ENCODE measurements at regions not wholly inside any gene's neighbourhood (a gene's known extent, or its start where the extent isn't known, plus 50 kb on each side); places are given as distances from the start of the nearest gene placed in this dataset.

DNA sequence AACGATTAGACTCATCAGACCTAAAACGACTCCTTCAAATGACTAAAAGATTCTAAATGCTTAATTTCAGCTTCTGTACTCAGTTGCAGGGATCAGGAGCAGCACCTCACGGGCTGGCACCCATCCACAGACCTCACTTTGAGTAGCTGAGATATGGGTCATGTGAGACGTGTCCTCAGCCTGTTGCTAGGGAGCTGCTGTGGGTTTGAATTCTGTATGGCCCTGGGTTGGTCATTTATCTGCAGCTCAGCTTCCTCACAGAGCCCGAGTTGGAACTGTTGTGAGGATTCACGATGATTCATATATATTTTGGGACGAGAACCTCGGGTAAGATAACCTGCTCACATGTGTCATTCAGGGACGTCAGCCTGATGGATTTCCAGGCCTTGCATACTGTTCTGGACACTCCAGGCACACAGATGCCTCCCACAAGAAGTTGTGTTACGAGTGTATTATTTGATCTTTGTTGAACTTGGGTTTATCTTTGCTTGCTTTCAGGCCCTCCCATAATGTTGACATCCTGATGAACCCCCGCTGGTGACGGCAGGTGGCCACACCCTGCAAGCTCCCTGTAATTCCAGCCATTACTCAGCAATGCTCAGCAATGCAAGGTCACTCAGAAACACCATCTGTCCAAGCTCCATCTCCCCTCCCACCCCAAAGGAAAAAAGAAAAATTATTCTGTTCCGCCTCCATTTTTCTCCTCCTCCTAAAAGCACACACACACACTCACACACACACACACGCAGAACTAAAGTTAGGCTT lies 137.6 kb downstream of the RBFOX3 start:
- no peak for DNase-seq (ENCODE audit: low read depth in 3 of 3)

DNA sequence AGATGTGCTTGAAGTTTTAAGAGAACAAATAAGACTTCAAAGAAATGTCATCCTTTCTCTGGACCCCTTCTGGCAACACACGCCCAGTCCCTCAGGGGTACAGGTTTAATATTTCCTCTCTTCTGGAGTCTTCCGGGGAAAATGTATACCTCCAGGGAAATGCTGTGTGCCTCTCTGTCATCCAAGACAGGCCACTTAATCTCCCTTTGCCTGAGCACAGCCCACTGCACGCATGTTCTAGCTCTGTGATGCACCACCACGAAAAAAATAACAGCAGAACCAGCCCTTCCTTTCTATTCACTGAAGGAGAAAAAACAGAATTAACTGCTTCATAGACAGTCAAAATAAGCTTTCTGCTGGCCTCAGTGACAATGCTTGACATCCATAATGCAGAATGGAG lies 140.1 kb downstream of the RBFOX3 start:
- DNase-seq (ENCODE audit: low read depth in 3 of 3), result no peak

DNA sequence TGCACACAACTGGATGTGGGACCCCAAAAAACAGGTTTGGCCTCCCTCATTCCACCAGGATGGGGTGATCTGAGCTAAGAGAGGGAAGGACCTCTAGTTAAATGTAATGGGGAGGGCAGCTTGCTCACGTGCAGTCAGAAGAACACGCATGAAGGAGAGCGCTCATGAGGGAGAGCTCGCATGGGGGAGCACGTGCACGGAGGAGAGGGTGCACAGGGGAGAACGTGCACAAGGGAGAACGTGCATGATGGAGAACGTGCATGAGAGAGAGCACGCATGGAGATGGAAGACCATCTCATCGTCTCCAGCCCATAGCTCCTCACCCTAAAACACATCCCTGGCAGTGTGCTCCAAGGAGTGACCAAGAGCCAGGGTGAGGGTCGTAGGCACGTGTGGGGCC lies 141.2 kb downstream of the RBFOX3 start:
- no peak for DNase-seq (ENCODE audit: low read depth in 3 of 3)

GRCh38 chr17:79468183-79468944 lies 142.5 kb downstream of the RBFOX3 start:
- DNase-seq (ENCODE audit: low read depth in 3 of 3), result no peak

GRCh38 chr17:79466562-79467350 lies 144.1 kb downstream of the RBFOX3 start:
- no peak for DNase-seq (ENCODE audit: low read depth in 3 of 3)

GRCh38 chr17:79465681-79466025 lies 145.2 kb downstream of the RBFOX3 start:
- DNase-seq (ENCODE audit: low read depth in 3 of 3), result no peak

- DNase-seq (ENCODE audit: low read depth in 3 of 3), result no peak
Measured at GRCh38 chr17:79465011-79465680, 145.7 kb downstream of the RBFOX3 start.

GRCh38 chr17:79464318-79465010 lies 146.4 kb downstream of the RBFOX3 start:
- no peak for DNase-seq (ENCODE audit: low read depth in 3 of 3)

GRCh38 chr17:79463421-79464317 lies 147.2 kb downstream of the RBFOX3 start:
- no peak for DNase-seq (ENCODE audit: low read depth in 3 of 3)

DNA sequence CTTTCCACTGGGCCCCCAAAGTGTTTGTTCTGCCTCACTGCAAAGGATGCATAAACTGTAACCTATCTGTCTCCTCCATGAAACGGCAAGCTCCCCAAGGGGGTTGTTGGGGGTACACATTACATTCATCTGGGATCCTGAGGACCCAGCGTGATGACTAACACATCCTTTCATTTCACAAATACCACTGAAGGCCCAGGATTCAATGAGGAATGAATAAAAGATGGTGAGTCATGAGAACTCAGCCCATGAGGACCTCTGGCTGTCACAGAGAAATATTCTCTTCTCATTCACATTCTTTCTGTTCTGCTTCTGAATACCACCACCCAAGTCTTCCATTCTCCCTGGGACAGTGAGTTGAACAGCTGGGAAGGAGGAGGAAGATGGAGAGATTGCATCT lies 149.8 kb downstream of the RBFOX3 start:
- no peak for DNase-seq (ENCODE audit: low read depth in 3 of 3)

GRCh38 chr17:79459846-79460245 lies 151.0 kb downstream of the RBFOX3 start:
- no peak for DNase-seq (ENCODE audit: low read depth in 3 of 3)

- DNase-seq (ENCODE audit: low read depth in 3 of 3), result no peak
Measured at GRCh38 chr17:79459003-79459655, 151.7 kb downstream of the RBFOX3 start.

DNA sequence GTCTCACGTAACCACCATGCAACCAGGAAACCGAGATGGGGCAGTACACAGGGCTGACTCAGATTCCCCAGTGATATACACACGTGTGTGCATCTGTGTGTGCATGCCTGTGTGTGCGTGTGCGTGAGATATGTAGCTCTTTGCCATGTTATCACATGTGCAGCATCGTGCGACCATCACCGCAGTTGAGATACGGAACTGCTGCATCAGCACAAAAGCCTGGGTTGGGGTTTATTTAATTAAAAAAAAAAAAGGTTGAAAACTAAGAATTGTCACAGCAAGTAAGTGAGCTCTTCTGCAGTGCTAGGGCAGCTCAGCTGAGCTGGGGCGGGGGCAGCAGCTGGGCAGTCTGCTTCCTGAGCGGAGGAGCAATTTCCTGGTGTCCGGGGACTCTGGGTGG lies 152.5 kb downstream of the RBFOX3 start:
- no peak for DNase-seq (ENCODE audit: low read depth in 3 of 3)

DNA sequence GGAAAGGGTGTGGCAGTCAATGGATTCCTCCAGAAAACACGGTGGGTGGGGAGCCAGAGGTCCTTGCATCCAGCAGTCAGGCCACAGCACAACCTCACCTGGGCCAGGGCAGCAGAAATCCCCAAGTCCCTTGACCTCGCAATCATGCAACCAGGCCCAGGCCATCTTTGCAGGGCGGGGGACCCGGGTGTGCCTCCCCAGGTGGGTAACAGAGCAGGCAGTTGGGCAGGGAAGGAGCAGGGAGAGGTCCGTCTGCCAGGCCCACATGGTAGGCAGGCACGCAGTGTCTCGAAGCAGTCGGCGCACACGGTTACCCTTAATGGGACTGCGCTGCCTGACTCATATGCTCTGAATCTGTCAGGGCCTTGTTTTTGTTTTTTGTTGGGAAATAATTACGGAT lies 153.0 kb downstream of the RBFOX3 start:
- no peak for DNase-seq (ENCODE audit: low read depth in 3 of 3)

- DNase-seq (ENCODE audit: low read depth in 3 of 3), result no peak
Measured at GRCh38 chr17:79457376-79457775, 153.5 kb downstream of the RBFOX3 start.

DNA sequence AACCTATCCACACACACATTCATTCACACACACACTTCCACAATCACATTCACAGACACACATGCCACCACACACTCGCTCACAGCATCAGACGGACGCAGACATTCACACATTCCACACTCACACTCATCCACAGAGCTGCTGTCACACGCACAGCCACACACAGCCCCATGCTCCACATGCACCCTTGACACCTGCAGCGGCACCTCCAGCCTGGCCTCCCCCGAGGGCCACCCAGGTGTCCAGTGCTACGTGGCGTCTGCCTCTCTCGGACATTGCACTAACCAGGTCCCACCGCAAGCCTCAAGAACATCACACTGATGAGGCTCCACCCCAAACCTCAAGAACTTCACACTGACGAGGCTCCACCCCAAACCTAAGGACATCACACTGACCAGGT lies 155.2 kb downstream of the RBFOX3 start:
- DNase-seq (ENCODE audit: low read depth in 3 of 3), result no peak

GRCh38 chr17:79454826-79455225 lies 156.0 kb downstream of the RBFOX3 start:
- no peak for DNase-seq (ENCODE audit: low read depth in 3 of 3)

GRCh38 chr17:79453481-79453880 lies 157.4 kb downstream of the RBFOX3 start:
- no peak for DNase-seq (ENCODE audit: low read depth in 3 of 3)

GRCh38 chr17:79452706-79453105 lies 158.1 kb downstream of the RBFOX3 start:
- no peak for DNase-seq (ENCODE audit: low read depth in 3 of 3)

GRCh38 chr17:79451167-79451566 lies 159.7 kb downstream of the RBFOX3 start:
- DNase-seq (ENCODE audit: low read depth in 3 of 3), result no peak

Measured in stimulated activated CD4-positive, alpha-beta T cell treated with anti-CD3 and anti-CD28 coated beads, TNF-alpha, amount 100 ng/mL, for 48 hours (primary cell).